HG03432 (cell line): ENCODE measurements at regions not wholly inside any gene's neighbourhood (a gene's known extent, or its start where the extent isn't known, plus 50 kb on each side); places are given as distances from the start of the nearest gene placed in this dataset.

ENCODE experiments used
- ATAC-seq: cut with Tn5 transposase; IDR thresholded peaks from one replicate; pipeline ENCODE4 v1.9.1; 2021; ENCODE audit warnings: mild to moderate bottlenecking, moderate library complexity; ENCODE audit not compliant: unreplicated experiment

GRCh38 chr19:30082611-30083010, 140.6 kb downstream of the URI1 start:
- ATAC-seq = no peak

- ATAC-seq = no peak
These were observed 141.2 kb downstream of the URI1 start for GRCh38 chr19:30083125-30083681.

- no peak for ATAC-seq
These were observed 141.7 kb downstream of the URI1 start for GRCh38 chr19:30083701-30084156.

GRCh38 chr19:30084390-30084819, 142.4 kb downstream of the URI1 start:
- no peak for ATAC-seq

- ATAC-seq = no peak
These were observed 143.4 kb downstream of the URI1 start for GRCh38 chr19:30085394-30085793.

- ATAC-seq = no peak
These were observed 144.2 kb downstream of the URI1 start for GRCh38 chr19:30086220-30086619.

- no peak for ATAC-seq
These were observed 144.9 kb downstream of the URI1 start for GRCh38 chr19:30086916-30087315.

- no peak for ATAC-seq
These were observed 145.5 kb downstream of the URI1 start for GRCh38 chr19:30087381-30088138.

GRCh38 chr19:30088567-30088966, 146.5 kb downstream of the URI1 start:
- no peak for ATAC-seq

GRCh38 chr19:30089086-30089665, 147.1 kb downstream of the URI1 start:
- ATAC-seq = no peak

GRCh38 chr19:30090476-30090875, 148.4 kb downstream of the URI1 start:
- ATAC-seq = no peak

GRCh38 chr19:30090963-30091362, 148.9 kb downstream of the URI1 start:
- no peak for ATAC-seq

- ATAC-seq = no peak
These were observed 149.4 kb downstream of the URI1 start for GRCh38 chr19:30091456-30091855.

GRCh38 chr19:30091856-30092255, 149.8 kb downstream of the URI1 start:
- no peak for ATAC-seq

GRCh38 chr19:30092721-30093569, 150.9 kb downstream of the URI1 start:
- ATAC-seq = no peak

- no peak for ATAC-seq
These were observed 152.1 kb downstream of the URI1 start for GRCh38 chr19:30093966-30094755.

- ATAC-seq = no peak
These were observed 152.7 kb downstream of the URI1 start for GRCh38 chr19:30094756-30095140.

- no peak for ATAC-seq
These were observed 153.1 kb downstream of the URI1 start for GRCh38 chr19:30095171-30095570.

- ATAC-seq = no peak
These were observed 154.7 kb downstream of the URI1 start for GRCh38 chr19:30096596-30097370.
